Sigmoid colon (tissue), 4 donors: ENCODE measurements at regions not wholly inside any gene's neighbourhood (a gene's known extent, or its start where the extent isn't known, plus 50 kb on each side); places are given as distances from the start of the nearest gene placed in this dataset.
"Not testable (repeated sequence)": the region's sequence is repeated elsewhere in the genome, so short reads cannot be mapped to it uniquely, and the experiment has no call there.

ENCODE experiments used
- EP300 ChIP-seq, 4 donors: sonication (generic); formaldehyde crosslinking; IDR thresholded peaks; one replicate each; pipeline ENCODE4 v1.6.1; 2017; ENCODE audit warnings: antibody characterized with exemption in 4 of 4
- POLR2AphosphoS5 ChIP-seq, 4 donors: sonication (generic); formaldehyde crosslinking; IDR thresholded peaks; one replicate each; pipeline ENCODE4 v1.6.1; 2017; ENCODE audit warnings: antibody characterized with exemption in 4 of 4

- not testable (repeated sequence) for TF ChIP-seq EP300, POLR2AphosphoS5 (IDR thresholded peaks at IDR 0.05)
These were observed 122.2 kb upstream of the VOPP1 start for GRCh38 chr7:55694484-55694883.
